HG02840 (cell line): ENCODE measurements at regions not wholly inside any gene's neighbourhood (a gene's known extent, or its start where the extent isn't known, plus 50 kb on each side); places are given as distances from the start of the nearest gene placed in this dataset.
"Not testable (repeated sequence)": the region's sequence is repeated elsewhere in the genome, so short reads cannot be mapped to it uniquely, and the experiment has no call there.

ENCODE experiments used
- ATAC-seq: cut with Tn5 transposase; IDR thresholded peaks from one replicate; pipeline ENCODE4 v1.9.1; 2021; ENCODE audit warnings: mild to moderate bottlenecking, moderate library complexity, moderate number of reproducible peaks; ENCODE audit not compliant: unreplicated experiment, low FRiP score

GRCh38 chr13:54004026-54004699, 975.5 kb downstream of the OLFM4 start:
- ATAC-seq = no peak

- no peak for ATAC-seq
These were observed 987.9 kb downstream of the OLFM4 start for GRCh38 chr13:54016542-54016941.

- no peak for ATAC-seq
These were observed 989.9 kb downstream of the OLFM4 start for GRCh38 chr13:54018485-54018884.

- ATAC-seq = peak; percentile 100
These were observed 1000.6 kb downstream of the OLFM4 start for GRCh38 chr13:54029226-54029625.

GRCh38 chr13:54029720-54030119, 1001.1 kb downstream of the OLFM4 start:
- ATAC-seq = no peak

- no peak for ATAC-seq
These were observed 1004.8 kb downstream of the OLFM4 start for GRCh38 chr13:54033323-54033861.

GRCh38 chr13:54034047-54034446, 1005.4 kb downstream of the OLFM4 start:
- no peak for ATAC-seq

GRCh38 chr13:54057416-54057815, 1028.8 kb downstream of the OLFM4 start:
- not testable (repeated sequence) for ATAC-seq

GRCh38 chr13:54069958-54070357, 1041.3 kb downstream of the OLFM4 start:
- ATAC-seq = not testable (repeated sequence)

- no peak for ATAC-seq
These were observed 1049.0 kb downstream of the OLFM4 start for GRCh38 chr13:54077569-54077968.

- no peak for ATAC-seq
These were observed 1049.8 kb downstream of the OLFM4 start for GRCh38 chr13:54078271-54078870.

- ATAC-seq = not testable (repeated sequence)
These were observed 1053.7 kb downstream of the OLFM4 start for GRCh38 chr13:54082309-54082708.

- ATAC-seq = no peak
These were observed 1063.3 kb downstream of the OLFM4 start for GRCh38 chr13:54091884-54092283.

GRCh38 chr13:54092686-54093085, 1064.1 kb downstream of the OLFM4 start:
- no peak for ATAC-seq

GRCh38 chr13:54110597-54110996, 1082.0 kb downstream of the OLFM4 start:
- no peak for ATAC-seq

- ATAC-seq = no peak
These were observed 1096.1 kb downstream of the OLFM4 start for GRCh38 chr13:54124700-54125099.

- not testable (repeated sequence) for ATAC-seq
These were observed 1102.3 kb downstream of the OLFM4 start for GRCh38 chr13:54130931-54131330.

GRCh38 chr13:54131433-54131832, 1102.8 kb downstream of the OLFM4 start:
- ATAC-seq = not testable (repeated sequence)

- not testable (repeated sequence) for ATAC-seq
These were observed 1103.5 kb downstream of the OLFM4 start for GRCh38 chr13:54132127-54132526.

GRCh38 chr13:54132720-54133119, 1104.1 kb downstream of the OLFM4 start:
- ATAC-seq = not testable (repeated sequence)

GRCh38 chr13:54133746-54134145, 1105.1 kb downstream of the OLFM4 start:
- ATAC-seq = no peak

- ATAC-seq = no peak
These were observed 1116.2 kb downstream of the OLFM4 start for GRCh38 chr13:54144828-54145227.
